HCT116 (cell line): ENCODE measurements at regions not wholly inside any gene's neighbourhood (a gene's known extent, or its start where the extent isn't known, plus 50 kb on each side); places are given as distances from the start of the nearest gene placed in this dataset.

Experiments used
- ATAC-seq: fragments of 200-7000 bp; cut with Tn5 transposase; 2 replicates; pipeline ENCODE4 v1.9.1; 2020; ENCODE audit warnings: mild to moderate bottlenecking, moderate library complexity
- BruUV-seq: library from RNA; stranded (reverse); fragments of 400-500 nt; replicated peaks from 2 replicates; lab custom pipeline; 2021; lab: Mats Ljungman, UMichigan
- CTCF ChIA-PET: fragments of 300-600 bp; sonication (Branson Sonifier 250); formaldehyde crosslinking; loops from one replicate; lab custom pipeline; 2021; ENCODE audit warnings: antibody characterized with exemption; lab: Charles Lee
- POLR2A ChIA-PET: fragments of 300-600, 350-600 bp; sonication (Branson Sonifier 250); formaldehyde crosslinking; loops from one replicate; lab custom pipeline; 2021; ENCODE audit warnings: antibody characterized with exemption; lab: Charles Lee
- RAD21 ChIA-PET, 2 experiments: fragments of 300-600 bp; sonication (Branson Sonifier 250); formaldehyde crosslinking; loops; one replicate each; lab custom pipeline; 2023; ENCODE audit warnings: low total read pairs in 2 of 2; ENCODE audit not compliant: uncharacterized antibody in 2 of 2, unreplicated experiment in 2 of 2, low non-redundant PET in 1 of 2; lab: Charles Lee
- DNase-seq: peaks from one replicate; pipeline ENCODE4 v3.0.0-alpha.2; 2010; ENCODE audit warnings: low read depth, low spot score
- H2AFZ ChIP-seq: fragments of 200-600 bp; shearing (Covaris generic), sonication (generic); 2 replicates; pipeline ENCODE4 v1.6.1; 2017; ENCODE audit warnings: low read depth, mixed run types, mixed read lengths, antibody characterized with exemption, low read length; ENCODE audit not compliant: poor library complexity, severe bottlenecking
- H3K27ac ChIP-seq: 2 replicates; pipeline ENCODE4 v1.5.1; 2012; ENCODE audit warnings: low read depth, low read length
- H3K27me3 ChIP-seq: fragments of 200-600 bp; sonication (generic); 2 replicates; pipeline ENCODE4 v1.6.1; 2016; ENCODE audit warnings: mixed run types, low read length, mixed read lengths; ENCODE audit not compliant: insufficient read depth
- H3K36me3 ChIP-seq, 2 experiments: fragments of 200-500 bp in 1 of 2; fragments of 200-600 bp in 1 of 2; sonication (Bioruptor generic) in 1 of 2; sonication (generic) in 1 of 2; 2 replicates each; pipeline versions ENCODE4 v1.5.1 to v1.6.1; 2014 to 2016; ENCODE audit warnings: low read length in 2 of 2, inconsistent platforms in 1 of 2, mixed read lengths in 1 of 2, mixed run types in 1 of 2; ENCODE audit not compliant: insufficient read depth in 2 of 2, control insufficient read depth in 1 of 2
- H3K4me1 ChIP-seq, 2 experiments: fragments of 200-600 bp in 1 of 2; sonication (generic) in 1 of 2; 2 replicates each; pipeline versions ENCODE4 v1.5.1 to v1.6.1; 2012 to 2017; ENCODE audit warnings: low read length in 2 of 2, inconsistent platforms in 1 of 2, mild to moderate bottlenecking in 1 of 2, mixed read lengths in 1 of 2, mixed run types in 1 of 2, moderate library complexity in 1 of 2; ENCODE audit not compliant: insufficient read depth in 2 of 2, control insufficient read depth in 1 of 2
- H3K4me2 ChIP-seq: fragments of 200-600 bp; sonication (generic); 2 replicates; pipeline ENCODE4 v1.6.1; 2017; ENCODE audit warnings: mixed run types, low read length, mixed read lengths
- H3K4me3 ChIP-seq, 2 experiments: fragments of 200-600 bp in 1 of 2; sonication (generic) in 1 of 2; replicated peaks in 1 of 2; 2 replicates each; pipeline ENCODE4 v1.5.1; 2011 to 2016; ENCODE audit warnings: low read length in 2 of 2, control low read depth in 1 of 2, low read depth in 1 of 2, mild to moderate bottlenecking in 1 of 2, mixed read lengths in 1 of 2, mixed run types in 1 of 2
- H3K79me2 ChIP-seq: fragments of 200-600 bp; sonication (generic); 2 replicates; pipeline ENCODE4 v1.6.1; 2017; ENCODE audit warnings: mild to moderate bottlenecking, mixed run types, low read length, moderate library complexity, mixed read lengths; ENCODE audit not compliant: insufficient read depth
- H3K9ac ChIP-seq: fragments of 200-600 bp; sonication (generic); 2 replicates; pipeline ENCODE4 v1.6.1; 2016; ENCODE audit warnings: low read length, mixed read lengths
- H3K9me2 ChIP-seq: fragments of 200-600 bp; sonication (generic), shearing (Covaris generic); 2 replicates; pipeline ENCODE4 v1.6.1; 2017; ENCODE audit warnings: mixed run types, mild to moderate bottlenecking, moderate library complexity; ENCODE audit not compliant: insufficient read depth
- H3K9me3 ChIP-seq, 2 experiments: fragments of 200-500 bp in 1 of 2; fragments of 200-600 bp in 1 of 2; sonication (Bioruptor generic) in 1 of 2; sonication (generic) in 1 of 2; 2 replicates each; pipeline ENCODE4 v1.6.1; 2014 to 2017; ENCODE audit warnings: low read length in 2 of 2, mixed read lengths in 2 of 2, inconsistent platforms in 1 of 2, low read depth in 1 of 2, mild to moderate bottlenecking in 1 of 2, mixed run types in 1 of 2, moderate library complexity in 1 of 2; ENCODE audit not compliant: control insufficient read depth in 1 of 2, insufficient read depth in 1 of 2
- H4K20me1 ChIP-seq: fragments of 200-600 bp; sonication (generic), shearing (Covaris generic); 2 replicates; pipeline ENCODE4 v1.6.1; 2017; ENCODE audit warnings: mixed run types, mild to moderate bottlenecking, moderate library complexity; ENCODE audit not compliant: insufficient read depth
- CBX3 ChIP-seq: IDR thresholded peaks from 2 replicates; pipeline ENCODE4 v1.6.1; 2012; ENCODE audit warnings: low read depth
- CEBPB ChIP-seq: IDR thresholded peaks from 2 replicates; pipeline ENCODE4 v1.6.1; 2012; ENCODE audit warnings: low read depth
- EGR1 ChIP-seq: IDR thresholded peaks from 2 replicates; pipeline ENCODE4 v1.6.1; 2012; ENCODE audit warnings: low read depth
- ELF1 ChIP-seq: IDR thresholded peaks from 2 replicates; pipeline ENCODE4 v1.6.1; 2012; ENCODE audit warnings: low read depth, borderline replicate concordance
- EZH2phosphoT487 ChIP-seq: fragments of 200-600 bp; IDR thresholded peaks from 2 replicates; pipeline ENCODE4 v1.6.1; 2018; ENCODE audit warnings: antibody characterized with exemption, borderline replicate concordance
- FOSL1 ChIP-seq: IDR thresholded peaks from 2 replicates; pipeline ENCODE4 v1.6.1; 2012; ENCODE audit warnings: low read depth
- POLR2A ChIP-seq: IDR thresholded peaks from 2 replicates; pipeline ENCODE4 v1.7.0; 2011; ENCODE audit warnings: borderline replicate concordance; ENCODE audit not compliant: insufficient read depth, insufficient read length; ENCODE audit errors: extremely low read depth
- POLR2AphosphoS5 ChIP-seq: IDR thresholded peaks from 2 replicates; pipeline ENCODE4 v1.6.1; 2011; ENCODE audit warnings: mild to moderate bottlenecking, low read depth, low read length, moderate library complexity
- RAD21 ChIP-seq: IDR thresholded peaks from 2 replicates; pipeline ENCODE4 v1.6.1; 2012; ENCODE audit warnings: low read depth, mild to moderate bottlenecking
- SP1 ChIP-seq: IDR thresholded peaks from 2 replicates; pipeline ENCODE4 v1.6.1; 2012; ENCODE audit warnings: low read depth
- SRF ChIP-seq: IDR thresholded peaks from 2 replicates; pipeline ENCODE4 v1.6.1; 2012; ENCODE audit warnings: low read depth
- TCF7L2 ChIP-seq: IDR thresholded peaks from 2 replicates; pipeline ENCODE4 v1.7.0; 2011; ENCODE audit warnings: borderline replicate concordance, inconsistent platforms; ENCODE audit not compliant: insufficient read depth, insufficient read length; ENCODE audit errors: extremely low read depth
- YY1 ChIP-seq: IDR thresholded peaks from 2 replicates; pipeline ENCODE4 v1.6.1; 2011; ENCODE audit warnings: low read length, low read depth, moderate library complexity, mild to moderate bottlenecking; ENCODE audit not compliant: insufficient replicate concordance; ENCODE audit errors: extremely low read depth
- ZFX ChIP-seq: fragments of 450-650 bp; IDR thresholded peaks from 2 replicates; pipeline ENCODE4 v1.6.1; 2017
- ZNF274 ChIP-seq: fragments of 200-500 bp; sonication (Bioruptor generic); IDR thresholded peaks from 2 replicates; pipeline ENCODE4 v1.6.1; 2014; ENCODE audit warnings: mild to moderate bottlenecking, low read depth, low read length, inconsistent platforms
- intact Hi-C: fragments of 100-400 bp; cut with micrococcal nuclease; formaldehyde crosslinking; loops from 2 replicates; pipeline ENCODE4 v1.10.0; 2022
- TF ChIP-seq, protein P1 (sequence below): IDR thresholded peaks from 2 replicates; pipeline ENCODE4 v1.6.1; 2012
- TF ChIP-seq, protein P2 (sequence below): IDR thresholded peaks from 2 replicates; pipeline ENCODE4 v1.6.1; 2011; ENCODE audit warnings: mild to moderate bottlenecking, low read length, moderate library complexity; ENCODE audit not compliant: insufficient replicate concordance; ENCODE audit errors: extremely low read depth
- TF ChIP-seq, protein P3 (sequence below), 3 experiments: fragments of 200-600 bp in 1 of 3; sonication (generic) in 1 of 3; IDR thresholded peaks in 2 of 3; conservative IDR thresholded peaks in 1 of 3; 2 replicates each; pipeline ENCODE4 v1.5.1; 2012 to 2017; ENCODE audit warnings: low read depth in 2 of 3, low read length in 2 of 3, antibody characterized with exemption in 1 of 3, borderline replicate concordance in 1 of 3, control low read depth in 1 of 3, mild to moderate bottlenecking in 1 of 3, mixed read lengths in 1 of 3, mixed run types in 1 of 3, moderate library complexity in 1 of 3; ENCODE audit not compliant: insufficient read depth in 1 of 3
- TF ChIP-seq, protein P4 (sequence below): IDR thresholded peaks from 2 replicates; pipeline ENCODE4 v1.6.1; 2012; ENCODE audit warnings: low read depth

DNA sequence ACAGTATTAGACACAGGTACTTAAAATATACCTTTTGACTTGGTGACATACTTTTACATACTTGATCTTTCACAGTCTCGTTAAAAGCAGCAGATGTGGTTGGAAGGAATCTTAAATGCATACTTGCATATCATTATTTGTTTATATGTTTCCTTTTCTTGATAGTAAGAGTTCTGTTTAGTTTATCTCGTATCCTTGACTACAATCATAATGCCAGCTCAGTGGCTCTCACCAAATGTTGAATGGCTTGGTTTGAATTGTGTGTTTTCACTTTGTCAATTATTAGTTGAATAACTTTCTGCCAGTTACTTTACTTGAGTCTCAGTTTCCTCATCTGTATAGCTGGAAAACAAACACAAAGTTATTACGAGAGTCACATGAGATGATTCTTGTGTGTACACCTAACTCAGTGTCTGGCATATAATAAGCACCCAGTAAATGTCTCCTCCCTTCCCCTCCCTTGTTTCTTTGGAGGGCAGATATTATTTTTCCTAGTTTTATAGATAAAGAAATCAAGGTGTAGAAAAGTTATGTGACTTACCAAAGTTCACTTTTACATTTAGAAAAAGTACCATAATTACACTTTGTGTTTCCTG lies 131.6 kb upstream of the IVNS1ABP start:
- ATAC-seq = no peak
- H3K27me3 ChIP-seq = no peaks in the 10 kb centered on the region
- CTCF ChIA-PET = no interaction called here

More for the DNA sequence above, 131.6 kb upstream of the IVNS1ABP start:
- H3K27ac ChIP-seq = no peak overlapping the region
- H3K4me3 ChIP-seq = no peak overlapping the region
- no peak overlapping the region for H2AFZ ChIP-seq
- ChIA-PET RAD21 (no interaction called here), POLR2A (no interaction called here)
- H3K9me3 ChIP-seq = no peaks in the 10 kb centered on the region
- TF ChIP-seq ELF1 (no peak), POLR2A (no peak), POLR2AphosphoS5 (no peak), CEBPB (no peak), CBX3 (no peak), TCF7L2 (no peak), ZFX (no peak), FOSL1 (no peak), RAD21 (no peak), YY1 (no peak), SRF (no peak), EZH2phosphoT487 (no peak), ZNF274 (no peak), EGR1 (no peak), SP1 (no peak)
- TF ChIP-seq, protein P1, sequence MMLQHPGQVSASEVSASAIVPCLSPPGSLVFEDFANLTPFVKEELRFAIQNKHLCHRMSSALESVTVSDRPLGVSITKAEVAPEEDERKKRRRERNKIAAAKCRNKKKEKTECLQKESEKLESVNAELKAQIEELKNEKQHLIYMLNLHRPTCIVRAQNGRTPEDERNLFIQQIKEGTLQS = no peak
- TF ChIP-seq, protein P2, sequence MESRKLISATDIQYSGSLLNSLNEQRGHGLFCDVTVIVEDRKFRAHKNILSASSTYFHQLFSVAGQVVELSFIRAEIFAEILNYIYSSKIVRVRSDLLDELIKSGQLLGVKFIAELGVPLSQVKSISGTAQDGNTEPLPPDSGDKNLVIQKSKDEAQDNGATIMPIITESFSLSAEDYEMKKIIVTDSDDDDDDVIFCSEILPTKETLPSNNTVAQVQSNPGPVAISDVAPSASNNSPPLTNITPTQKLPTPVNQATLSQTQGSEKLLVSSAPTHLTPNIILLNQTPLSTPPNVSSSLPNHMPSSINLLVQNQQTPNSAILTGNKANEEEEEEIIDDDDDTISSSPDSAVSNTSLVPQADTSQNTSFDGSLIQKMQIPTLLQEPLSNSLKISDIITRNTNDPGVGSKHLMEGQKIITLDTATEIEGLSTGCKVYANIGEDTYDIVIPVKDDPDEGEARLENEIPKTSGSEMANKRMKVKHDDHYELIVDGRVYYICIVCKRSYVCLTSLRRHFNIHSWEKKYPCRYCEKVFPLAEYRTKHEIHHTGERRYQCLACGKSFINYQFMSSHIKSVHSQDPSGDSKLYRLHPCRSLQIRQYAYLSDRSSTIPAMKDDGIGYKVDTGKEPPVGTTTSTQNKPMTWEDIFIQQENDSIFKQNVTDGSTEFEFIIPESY = no peak
- TF ChIP-seq, protein P3, sequence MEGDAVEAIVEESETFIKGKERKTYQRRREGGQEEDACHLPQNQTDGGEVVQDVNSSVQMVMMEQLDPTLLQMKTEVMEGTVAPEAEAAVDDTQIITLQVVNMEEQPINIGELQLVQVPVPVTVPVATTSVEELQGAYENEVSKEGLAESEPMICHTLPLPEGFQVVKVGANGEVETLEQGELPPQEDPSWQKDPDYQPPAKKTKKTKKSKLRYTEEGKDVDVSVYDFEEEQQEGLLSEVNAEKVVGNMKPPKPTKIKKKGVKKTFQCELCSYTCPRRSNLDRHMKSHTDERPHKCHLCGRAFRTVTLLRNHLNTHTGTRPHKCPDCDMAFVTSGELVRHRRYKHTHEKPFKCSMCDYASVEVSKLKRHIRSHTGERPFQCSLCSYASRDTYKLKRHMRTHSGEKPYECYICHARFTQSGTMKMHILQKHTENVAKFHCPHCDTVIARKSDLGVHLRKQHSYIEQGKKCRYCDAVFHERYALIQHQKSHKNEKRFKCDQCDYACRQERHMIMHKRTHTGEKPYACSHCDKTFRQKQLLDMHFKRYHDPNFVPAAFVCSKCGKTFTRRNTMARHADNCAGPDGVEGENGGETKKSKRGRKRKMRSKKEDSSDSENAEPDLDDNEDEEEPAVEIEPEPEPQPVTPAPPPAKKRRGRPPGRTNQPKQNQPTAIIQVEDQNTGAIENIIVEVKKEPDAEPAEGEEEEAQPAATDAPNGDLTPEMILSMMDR (IDR thresholded peaks at IDR 0.05 in 2 of 3, conservative IDR thresholded peaks at IDR 0.05 in 1 of 3; ENCODE audit: borderline replicate concordance in 1 of 3, insufficient read depth in 1 of 3, low read depth in 2 of 3, low read length in 2 of 3) = no peak
- TF ChIP-seq, protein P4, sequence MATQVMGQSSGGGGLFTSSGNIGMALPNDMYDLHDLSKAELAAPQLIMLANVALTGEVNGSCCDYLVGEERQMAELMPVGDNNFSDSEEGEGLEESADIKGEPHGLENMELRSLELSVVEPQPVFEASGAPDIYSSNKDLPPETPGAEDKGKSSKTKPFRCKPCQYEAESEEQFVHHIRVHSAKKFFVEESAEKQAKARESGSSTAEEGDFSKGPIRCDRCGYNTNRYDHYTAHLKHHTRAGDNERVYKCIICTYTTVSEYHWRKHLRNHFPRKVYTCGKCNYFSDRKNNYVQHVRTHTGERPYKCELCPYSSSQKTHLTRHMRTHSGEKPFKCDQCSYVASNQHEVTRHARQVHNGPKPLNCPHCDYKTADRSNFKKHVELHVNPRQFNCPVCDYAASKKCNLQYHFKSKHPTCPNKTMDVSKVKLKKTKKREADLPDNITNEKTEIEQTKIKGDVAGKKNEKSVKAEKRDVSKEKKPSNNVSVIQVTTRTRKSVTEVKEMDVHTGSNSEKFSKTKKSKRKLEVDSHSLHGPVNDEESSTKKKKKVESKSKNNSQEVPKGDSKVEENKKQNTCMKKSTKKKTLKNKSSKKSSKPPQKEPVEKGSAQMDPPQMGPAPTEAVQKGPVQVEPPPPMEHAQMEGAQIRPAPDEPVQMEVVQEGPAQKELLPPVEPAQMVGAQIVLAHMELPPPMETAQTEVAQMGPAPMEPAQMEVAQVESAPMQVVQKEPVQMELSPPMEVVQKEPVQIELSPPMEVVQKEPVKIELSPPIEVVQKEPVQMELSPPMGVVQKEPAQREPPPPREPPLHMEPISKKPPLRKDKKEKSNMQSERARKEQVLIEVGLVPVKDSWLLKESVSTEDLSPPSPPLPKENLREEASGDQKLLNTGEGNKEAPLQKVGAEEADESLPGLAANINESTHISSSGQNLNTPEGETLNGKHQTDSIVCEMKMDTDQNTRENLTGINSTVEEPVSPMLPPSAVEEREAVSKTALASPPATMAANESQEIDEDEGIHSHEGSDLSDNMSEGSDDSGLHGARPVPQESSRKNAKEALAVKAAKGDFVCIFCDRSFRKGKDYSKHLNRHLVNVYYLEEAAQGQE = no peak
- no peaks in the 10 kb centered on the region for H3K9me2 ChIP-seq
- no peak overlapping the region for H3K9ac ChIP-seq
- no peaks in the 10 kb centered on the region for H3K79me2 ChIP-seq
- no peaks in the 10 kb centered on the region for H4K20me1 ChIP-seq
- no peak overlapping the region for H3K4me2 ChIP-seq
- DNase-seq = no peak
- intact Hi-C loops = no loop called here
- no peaks in the 10 kb centered on the region for H3K36me3 ChIP-seq
- no peaks in the 10 kb centered on the region for H3K4me1 ChIP-seq
- BruUV-seq = no TSS peak
